ENCODE measurements at regions not wholly inside any gene's neighbourhood (a gene's known extent, or its start where the extent isn't known, plus 50 kb on each side); places are given as distances from the start of the nearest gene placed in this dataset.

- Histone ChIP-seq H3K9me3 (ENCODE audit: control insufficient read depth in 4 of 4, low read length in 3 of 4) (no peaks in the 10 kb centered on the region), H3K9ac (ENCODE audit: low read depth in 1 of 2, low read length in 2 of 2) (no peak overlapping the region), H3K4me1 (ENCODE audit: control insufficient read depth in 4 of 4, insufficient read depth in 4 of 4, low read length in 3 of 4) (no peaks in the 10 kb centered on the region), H3K27ac (ENCODE audit: low read depth in 1 of 2, low read length in 2 of 2) (no peak overlapping the region), H3K4me3 (ENCODE audit: low read depth in 1 of 3, low read length in 3 of 3) (no peak overlapping the region), H3K27me3 (ENCODE audit: control insufficient read depth in 4 of 4, insufficient read depth in 4 of 4, low read length in 3 of 4) (no peaks in the 10 kb centered on the region), H3K36me3 (ENCODE audit: control insufficient read depth in 4 of 4, insufficient read depth in 3 of 4, low read depth in 1 of 4, low read length in 3 of 4) (no peaks in the 10 kb centered on the region)
- DNase-seq (ENCODE audit: low spot score) = no peak
- TF ChIP-seq RXRA (IDR thresholded peaks at IDR 0.05) = no peak
- TF ChIP-seq EGR1 (IDR thresholded peaks at IDR 0.05; ENCODE audit: low read depth in 2 of 2) = no peak
- TF ChIP-seq SP1 (IDR thresholded peaks at IDR 0.05) = no peak
- no peak for TF ChIP-seq JUND (IDR thresholded peaks at IDR 0.05)
- TF ChIP-seq RAD21 (IDR thresholded peaks at IDR 0.05) = no peak
- TF ChIP-seq REST (IDR thresholded peaks at IDR 0.05) = no peak
- no peak for TF ChIP-seq NR2F2 (IDR thresholded peaks at IDR 0.05)
- TF ChIP-seq YY1 (IDR thresholded peaks at IDR 0.05) = no peak
- TF ChIP-seq, protein P1, sequence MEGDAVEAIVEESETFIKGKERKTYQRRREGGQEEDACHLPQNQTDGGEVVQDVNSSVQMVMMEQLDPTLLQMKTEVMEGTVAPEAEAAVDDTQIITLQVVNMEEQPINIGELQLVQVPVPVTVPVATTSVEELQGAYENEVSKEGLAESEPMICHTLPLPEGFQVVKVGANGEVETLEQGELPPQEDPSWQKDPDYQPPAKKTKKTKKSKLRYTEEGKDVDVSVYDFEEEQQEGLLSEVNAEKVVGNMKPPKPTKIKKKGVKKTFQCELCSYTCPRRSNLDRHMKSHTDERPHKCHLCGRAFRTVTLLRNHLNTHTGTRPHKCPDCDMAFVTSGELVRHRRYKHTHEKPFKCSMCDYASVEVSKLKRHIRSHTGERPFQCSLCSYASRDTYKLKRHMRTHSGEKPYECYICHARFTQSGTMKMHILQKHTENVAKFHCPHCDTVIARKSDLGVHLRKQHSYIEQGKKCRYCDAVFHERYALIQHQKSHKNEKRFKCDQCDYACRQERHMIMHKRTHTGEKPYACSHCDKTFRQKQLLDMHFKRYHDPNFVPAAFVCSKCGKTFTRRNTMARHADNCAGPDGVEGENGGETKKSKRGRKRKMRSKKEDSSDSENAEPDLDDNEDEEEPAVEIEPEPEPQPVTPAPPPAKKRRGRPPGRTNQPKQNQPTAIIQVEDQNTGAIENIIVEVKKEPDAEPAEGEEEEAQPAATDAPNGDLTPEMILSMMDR (IDR thresholded peaks at IDR 0.05; ENCODE audit: low read depth, low read length, missing input control) = no peak
- no peak for TF ChIP-seq HNF4A (conservative IDR thresholded peaks at IDR 0.05)
- no peak for TF ChIP-seq TAF1 (conservative IDR thresholded peaks at IDR 0.05)
- TF ChIP-seq FOXA2 (IDR thresholded peaks at IDR 0.05) = no peak
- TF ChIP-seq, protein P2, sequence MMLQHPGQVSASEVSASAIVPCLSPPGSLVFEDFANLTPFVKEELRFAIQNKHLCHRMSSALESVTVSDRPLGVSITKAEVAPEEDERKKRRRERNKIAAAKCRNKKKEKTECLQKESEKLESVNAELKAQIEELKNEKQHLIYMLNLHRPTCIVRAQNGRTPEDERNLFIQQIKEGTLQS (IDR thresholded peaks at IDR 0.05) = no peak
- TF ChIP-seq, protein P3, sequence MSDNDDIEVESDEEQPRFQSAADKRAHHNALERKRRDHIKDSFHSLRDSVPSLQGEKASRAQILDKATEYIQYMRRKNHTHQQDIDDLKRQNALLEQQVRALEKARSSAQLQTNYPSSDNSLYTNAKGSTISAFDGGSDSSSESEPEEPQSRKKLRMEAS (IDR thresholded peaks at IDR 0.05) = no peak
- no peak for TF ChIP-seq HNF4G (IDR thresholded peaks at IDR 0.05)
- no peak for TF ChIP-seq FOXA1 (IDR thresholded peaks at IDR 0.05)
- no peak for TF ChIP-seq GABPA (IDR thresholded peaks at IDR 0.05 in 1 of 2, conservative IDR thresholded peaks at IDR 0.05 in 1 of 2)
- TF ChIP-seq, protein P4, sequence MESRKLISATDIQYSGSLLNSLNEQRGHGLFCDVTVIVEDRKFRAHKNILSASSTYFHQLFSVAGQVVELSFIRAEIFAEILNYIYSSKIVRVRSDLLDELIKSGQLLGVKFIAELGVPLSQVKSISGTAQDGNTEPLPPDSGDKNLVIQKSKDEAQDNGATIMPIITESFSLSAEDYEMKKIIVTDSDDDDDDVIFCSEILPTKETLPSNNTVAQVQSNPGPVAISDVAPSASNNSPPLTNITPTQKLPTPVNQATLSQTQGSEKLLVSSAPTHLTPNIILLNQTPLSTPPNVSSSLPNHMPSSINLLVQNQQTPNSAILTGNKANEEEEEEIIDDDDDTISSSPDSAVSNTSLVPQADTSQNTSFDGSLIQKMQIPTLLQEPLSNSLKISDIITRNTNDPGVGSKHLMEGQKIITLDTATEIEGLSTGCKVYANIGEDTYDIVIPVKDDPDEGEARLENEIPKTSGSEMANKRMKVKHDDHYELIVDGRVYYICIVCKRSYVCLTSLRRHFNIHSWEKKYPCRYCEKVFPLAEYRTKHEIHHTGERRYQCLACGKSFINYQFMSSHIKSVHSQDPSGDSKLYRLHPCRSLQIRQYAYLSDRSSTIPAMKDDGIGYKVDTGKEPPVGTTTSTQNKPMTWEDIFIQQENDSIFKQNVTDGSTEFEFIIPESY (IDR thresholded peaks at IDR 0.05) = no peak
Measured at GRCh38 chr14:46323404-46323762, 328.2 kb downstream of the RPL10L start.

All from liver (tissue), 7 donors.